ENCODE measurements at regions not wholly inside any gene's neighbourhood (a gene's known extent, or its start where the extent isn't known, plus 50 kb on each side); places are given as distances from the start of the nearest gene placed in this dataset.

- in situ Hi-C loops (cut with MboI): no loop called here
- no peak for TF ChIP-seq POLR2H (tag; IDR thresholded peaks at IDR 0.05; ENCODE audit: low read depth)
- TF ChIP-seq, protein P1, sequence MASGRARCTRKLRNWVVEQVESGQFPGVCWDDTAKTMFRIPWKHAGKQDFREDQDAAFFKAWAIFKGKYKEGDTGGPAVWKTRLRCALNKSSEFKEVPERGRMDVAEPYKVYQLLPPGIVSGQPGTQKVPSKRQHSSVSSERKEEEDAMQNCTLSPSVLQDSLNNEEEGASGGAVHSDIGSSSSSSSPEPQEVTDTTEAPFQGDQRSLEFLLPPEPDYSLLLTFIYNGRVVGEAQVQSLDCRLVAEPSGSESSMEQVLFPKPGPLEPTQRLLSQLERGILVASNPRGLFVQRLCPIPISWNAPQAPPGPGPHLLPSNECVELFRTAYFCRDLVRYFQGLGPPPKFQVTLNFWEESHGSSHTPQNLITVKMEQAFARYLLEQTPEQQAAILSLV (tag; IDR thresholded peaks at IDR 0.05): no peak
- Histone ChIP-seq H3K9ac (ENCODE audit: insufficient read depth in 1 of 2, low read depth in 2 of 2, low read length in 2 of 2) (no peak overlapping the region), H3K4me3 (no peak overlapping the region), H3K9me1 (ENCODE audit: control insufficient read depth, insufficient read depth, low read length) (no peaks in the 10 kb centered on the region), H3K36me3 (ENCODE audit: control insufficient read depth, insufficient read depth, low read length) (no peaks in the 10 kb centered on the region), H3K27me3 (ENCODE audit: control insufficient read depth in 2 of 2, insufficient read depth in 2 of 2, low read length in 2 of 2) (no peaks in the 10 kb centered on the region), H3K79me2 (ENCODE audit: control insufficient read depth, insufficient read depth, low read length) (no peaks in the 10 kb centered on the region), H3K9me3 (replicated peaks; ENCODE audit: control insufficient read depth, insufficient read depth, low read depth, low read length) (no peaks in the 10 kb centered on the region), H3K27ac (ENCODE audit: extremely low read depth, low read depth, low read length) (no peak overlapping the region), H3K4me2 (ENCODE audit: insufficient read depth, low read length) (no peak overlapping the region), H3K4me1 (replicated peaks in 1 of 2; ENCODE audit: control insufficient read depth in 2 of 2, insufficient read depth in 2 of 2, low read length in 2 of 2) (no peaks in the 10 kb centered on the region), H4K20me1 (replicated peaks; ENCODE audit: control insufficient read depth, insufficient read depth, low read length) (no peaks in the 10 kb centered on the region), H2AFZ (ENCODE audit: low read depth, low read length) (no peak overlapping the region)
- no peak for DNase-seq (ENCODE audit: extremely low read depth in 1 of 4, low spot score in 3 of 4)
- no peak for ATAC-seq
- no peak for FAIRE-seq
- no TSS peak for BruUV-seq (replicated peaks)
- ChIA-PET CTCF (ENCODE audit: low intra/inter-chr PET ratio) (no interaction called here), POLR2A (no interaction called here)
- intact Hi-C loops (cut with micrococcal nuclease): no loop called here
Observed at GRCh38 chr5:64453405-64453804, 52.4 kb upstream of the RGS7BP start.

All from K562 (cell line).